ENCODE measurements at regions not wholly inside any gene's neighbourhood (a gene's known extent, or its start where the extent isn't known, plus 50 kb on each side); places are given as distances from the start of the nearest gene placed in this dataset.

GRCh38 chr10:88111294-88111693, 247.9 kb downstream of the PTEN start:
- DNase-seq: no peak

DNA sequence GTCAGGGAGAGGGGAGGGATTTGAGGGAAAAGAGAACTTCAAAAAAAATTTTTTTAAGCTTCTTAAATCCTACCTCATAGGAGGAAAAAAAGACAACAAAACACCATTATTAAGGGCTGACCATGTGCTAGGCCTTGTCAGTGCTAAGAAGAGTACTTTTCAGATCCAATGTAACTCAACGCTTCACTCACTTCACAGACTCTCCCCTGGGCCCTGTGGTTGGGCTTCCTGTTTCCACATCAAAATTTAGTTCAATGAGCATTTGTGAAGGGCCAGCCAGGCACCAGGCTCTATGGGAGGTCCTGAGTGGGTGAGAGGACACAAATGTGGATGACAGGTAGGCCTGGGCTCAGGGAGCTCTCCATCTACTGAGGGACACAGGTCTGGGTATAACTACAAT, 249.8 kb downstream of the PTEN start:
- DNase-seq: peak; percentile 40

- DNase-seq: no peak
Measured at GRCh38 chr10:88113657-88114272, 250.3 kb downstream of the PTEN start.

- peak; percentile 42 for DNase-seq
Measured at GRCh38 chr10:88114368-88114767, 250.9 kb downstream of the PTEN start.

DNA sequence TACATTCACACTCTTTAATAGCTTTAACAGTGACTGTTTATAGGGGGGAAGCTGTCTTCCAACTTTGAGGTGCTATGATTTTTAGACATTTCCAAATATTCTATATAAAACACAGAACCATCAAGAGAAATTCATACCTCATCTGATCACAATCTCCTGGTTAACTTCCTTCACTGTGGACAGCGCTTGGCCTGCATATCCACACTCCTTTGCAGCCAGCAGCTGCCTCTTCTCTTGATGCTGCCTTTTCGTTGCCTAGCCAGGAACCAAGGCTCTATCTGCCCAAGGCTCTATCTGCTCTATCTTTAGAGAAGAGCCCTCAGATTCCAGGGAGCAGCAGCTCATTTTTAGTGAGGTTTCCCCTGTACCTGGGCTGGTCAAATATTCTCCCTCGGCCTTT, 252.0 kb downstream of the PTEN start:
- no peak for DNase-seq

- no peak for DNase-seq
Measured at GRCh38 chr10:88115968-88116367, 252.5 kb downstream of the PTEN start.

DNA sequence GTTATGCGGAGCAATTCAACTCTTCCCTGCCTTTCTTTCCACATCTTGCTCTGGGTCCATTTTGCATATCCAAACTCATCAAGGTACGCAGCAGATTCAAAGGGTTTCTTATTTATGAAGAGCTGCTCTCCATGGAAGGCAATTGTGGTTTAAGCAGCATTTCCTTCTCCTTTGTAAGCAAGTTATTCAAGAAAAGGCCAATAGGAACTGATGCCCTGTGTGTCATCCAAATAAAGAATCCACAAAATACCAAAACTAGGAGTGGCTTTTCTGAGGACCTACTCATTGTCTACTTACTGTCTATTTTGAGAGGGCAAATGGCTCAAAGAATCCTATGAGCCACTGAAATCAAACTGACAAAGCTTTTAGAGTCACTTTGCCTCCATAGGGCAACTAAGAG, 253.1 kb downstream of the PTEN start:
- DNase-seq: no peak

- no peak for DNase-seq
Measured at GRCh38 chr10:88116971-88117626, 253.7 kb downstream of the PTEN start.

- no peak for DNase-seq
Measured at GRCh38 chr10:88117869-88118632, 254.6 kb downstream of the PTEN start.

- no peak for DNase-seq
Measured at GRCh38 chr10:88118729-88119128, 255.3 kb downstream of the PTEN start.

- DNase-seq: no peak
Measured at GRCh38 chr10:88119160-88119559, 255.7 kb downstream of the PTEN start.

DNA sequence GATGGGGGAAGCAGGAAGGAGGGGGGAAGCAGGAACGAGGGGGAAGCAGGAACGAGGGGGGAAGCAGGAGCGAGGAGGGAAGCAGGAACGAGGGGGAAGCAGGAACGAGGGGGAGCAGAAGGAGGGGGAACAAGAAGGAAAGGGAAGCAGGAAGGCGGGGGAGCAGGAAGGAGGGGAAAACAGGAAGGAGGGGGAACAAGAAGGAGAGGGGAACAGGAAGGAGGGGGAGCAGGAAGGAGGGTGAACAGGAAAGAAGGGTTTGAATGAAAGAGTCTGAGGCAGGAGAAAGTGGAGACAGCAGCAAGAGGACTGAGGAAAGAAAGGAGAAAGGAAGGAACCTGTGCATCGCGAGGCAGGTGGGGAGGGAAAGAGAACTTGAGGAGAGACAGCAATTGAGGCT, 256.6 kb downstream of the PTEN start:
- no peak for DNase-seq

GRCh38 chr10:88120599-88121333, 257.3 kb downstream of the PTEN start:
- DNase-seq: peak; percentile 31

DNA sequence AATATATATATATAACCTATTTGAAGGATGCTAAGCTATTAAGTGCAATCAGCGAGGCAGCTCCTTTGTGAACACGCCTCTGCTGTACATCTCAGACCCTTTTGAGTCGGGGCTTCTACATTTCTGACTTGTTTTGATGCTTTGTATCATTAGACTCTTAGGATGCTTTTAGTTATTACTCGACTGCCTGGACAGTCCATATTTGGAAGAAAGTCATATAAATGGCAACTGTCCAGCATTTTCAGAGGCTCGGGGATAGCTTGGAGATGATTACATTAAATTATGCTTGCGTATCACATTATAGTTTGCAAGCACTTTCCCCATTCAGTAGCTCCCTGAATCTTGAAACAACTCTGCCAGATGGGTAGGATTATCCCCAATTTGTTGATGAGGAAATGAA, 257.9 kb downstream of the PTEN start:
- DNase-seq: no peak

- no peak for DNase-seq
Measured at GRCh38 chr10:88122145-88122544, 258.7 kb downstream of the PTEN start.

DNA sequence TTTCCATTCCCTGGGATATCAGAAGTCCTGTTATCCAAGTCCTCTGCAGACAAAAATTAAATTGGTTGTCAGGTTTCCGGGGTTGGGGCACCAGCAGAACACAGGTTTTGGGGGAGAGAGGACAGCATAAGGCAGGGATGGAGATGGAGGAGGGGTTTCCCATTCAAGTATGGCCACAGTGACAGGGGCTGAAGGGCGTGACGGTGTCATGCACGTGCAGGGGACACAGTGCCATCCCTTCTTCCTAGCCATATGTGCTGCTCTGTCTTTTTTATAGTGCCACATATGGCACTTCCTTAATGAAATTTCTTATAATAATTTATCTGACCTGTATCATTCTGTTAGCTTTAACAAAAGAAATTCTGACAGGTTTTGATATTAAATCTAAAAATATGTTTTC, 259.2 kb downstream of the PTEN start:
- no peak for DNase-seq

- no peak for DNase-seq
Measured at GRCh38 chr10:88125766-88126165, 262.3 kb downstream of the PTEN start.

DNA sequence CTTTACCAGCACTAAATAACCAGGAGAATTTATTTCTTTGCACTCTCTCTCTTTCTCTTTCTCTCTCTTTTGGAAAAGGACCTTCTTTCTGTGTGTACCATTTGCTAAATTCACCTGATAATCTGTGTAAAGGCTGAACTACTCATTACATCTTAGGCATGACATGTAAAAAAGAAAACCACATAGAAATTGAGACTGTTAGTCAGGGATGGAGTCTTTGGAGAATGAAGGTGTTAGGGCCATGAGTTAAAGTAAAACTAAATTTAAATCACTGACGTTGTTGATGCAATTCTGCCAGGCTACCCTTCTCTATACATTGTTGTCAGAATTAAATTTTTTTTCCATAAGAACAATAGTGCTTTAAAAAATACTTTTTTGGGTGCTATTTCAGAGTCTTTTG, 263.3 kb downstream of the PTEN start:
- no peak for DNase-seq

DNA sequence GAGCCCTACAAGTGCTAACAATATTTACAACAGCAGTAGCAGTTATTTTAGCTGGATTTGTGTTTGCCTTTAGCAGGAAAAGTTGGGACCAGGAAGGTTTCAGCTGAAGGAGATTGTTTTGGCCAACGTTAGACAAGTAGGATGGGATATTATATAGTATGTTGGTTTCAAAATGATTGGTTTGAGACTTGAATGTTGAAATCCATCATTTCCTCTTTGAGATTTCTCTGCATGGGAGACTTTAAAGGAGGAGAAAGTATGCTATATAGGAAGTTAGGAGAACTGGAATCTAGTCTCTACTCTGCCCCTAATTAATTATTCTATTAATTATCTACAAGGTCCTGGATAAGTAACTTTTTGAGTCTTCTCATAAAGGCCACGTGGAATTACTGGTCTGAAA, 263.8 kb downstream of the PTEN start:
- DNase-seq: no peak

GRCh38 chr10:88127766-88128165, 264.3 kb downstream of the PTEN start:
- DNase-seq: no peak

GRCh38 chr10:88129013-88129412, 265.6 kb downstream of the PTEN start:
- no peak for DNase-seq

DNA sequence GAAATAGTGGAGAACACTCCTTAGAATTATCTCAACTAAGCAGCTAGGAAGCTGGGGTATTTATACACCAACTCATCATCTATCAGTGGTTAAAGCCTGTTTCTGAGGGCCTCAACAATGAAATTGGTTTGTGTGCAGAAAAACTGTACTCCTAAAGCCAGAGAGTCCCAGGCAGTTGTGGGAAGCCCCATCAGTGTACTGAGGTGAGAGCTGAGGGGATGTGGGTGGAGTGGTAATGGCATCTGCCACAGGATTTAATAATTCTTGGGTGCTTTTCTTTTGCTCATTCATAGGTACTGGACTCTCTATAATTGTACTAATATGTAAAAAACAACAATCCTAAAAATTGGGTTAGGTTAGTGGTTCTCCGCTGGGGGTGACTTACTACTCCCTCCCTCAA, 267.5 kb downstream of the PTEN start:
- DNase-seq: no peak

- no peak for DNase-seq
Measured at GRCh38 chr10:88131511-88132139, 268.2 kb downstream of the PTEN start.

All from CD4-positive, alpha-beta T cell treated with Interleukin-15 for 1 hour (primary cell).